ENCODE measurements at regions not wholly inside any gene's neighbourhood (a gene's known extent, or its start where the extent isn't known, plus 50 kb on each side); places are given as distances from the start of the nearest gene placed in this dataset.

GRCh38 chr15:67980773-67981685 lies 73.1 kb upstream of the PIAS1 start:
- Histone ChIP-seq H3K79me2 (ENCODE audit: insufficient read depth, low read length) (no peaks in the 10 kb centered on the region), H2AFZ (ENCODE audit: low read length) (no peak overlapping the region), H3K4me1 (ENCODE audit: insufficient read depth, low read length, poor library complexity, severe bottlenecking) (no peaks in the 10 kb centered on the region), H3K4me3 (ENCODE audit: low read length, poor library complexity, severe bottlenecking) (no peak overlapping the region), H3K4me2 (ENCODE audit: low read depth, low read length, poor library complexity, severe bottlenecking) (no peak overlapping the region), H3K27me3 (ENCODE audit: insufficient read depth, low read length, poor library complexity, severe bottlenecking) (no peaks in the 10 kb centered on the region), H3K9ac (ENCODE audit: low read depth, low read length, poor library complexity, severe bottlenecking) (no peak overlapping the region), H3K36me3 (ENCODE audit: insufficient read depth, low read length) (no peaks in the 10 kb centered on the region), H4K20me1 (ENCODE audit: insufficient read depth, low read length, poor library complexity, severe bottlenecking) (no peaks in the 10 kb centered on the region), H3K9me2 (replicated peaks; ENCODE audit: low read depth, low read length) (no peaks in the 10 kb centered on the region), H3F3A (ENCODE audit: low read depth) (no peaks in the 10 kb centered on the region), H3K9me3 (ENCODE audit: insufficient read depth, low read depth, low read length) (no peaks in the 10 kb centered on the region)
- TF ChIP-seq EZH2phosphoT487 (IDR thresholded peaks at IDR 0.05; ENCODE audit: borderline replicate concordance), result no peak
- no peak for TF ChIP-seq CTCF (conservative IDR thresholded peaks at IDR 0.05; ENCODE audit: low read length)

GRCh38 chr15:67981848-67982247 lies 72.3 kb upstream of the PIAS1 start:
- H3K79me2 ChIP-seq (ENCODE audit: insufficient read depth, low read length), result no peaks in the 10 kb centered on the region
- TF ChIP-seq CTCF (conservative IDR thresholded peaks at IDR 0.05; ENCODE audit: low read length) (no peak), EZH2phosphoT487 (IDR thresholded peaks at IDR 0.05; ENCODE audit: borderline replicate concordance) (no peak)
- no peaks in the 10 kb centered on the region for H3K36me3 ChIP-seq (ENCODE audit: insufficient read depth, low read length)
- H3K9ac ChIP-seq (ENCODE audit: low read depth, low read length, poor library complexity, severe bottlenecking), result no peak overlapping the region
- H3K27me3 ChIP-seq (ENCODE audit: insufficient read depth, low read length, poor library complexity, severe bottlenecking), result no peaks in the 10 kb centered on the region
- H4K20me1 ChIP-seq (ENCODE audit: insufficient read depth, low read length, poor library complexity, severe bottlenecking), result no peaks in the 10 kb centered on the region
- no peaks in the 10 kb centered on the region for H3K9me3 ChIP-seq (ENCODE audit: insufficient read depth, low read depth, low read length)
- H2AFZ ChIP-seq (ENCODE audit: low read length), result no peak overlapping the region
- no peaks in the 10 kb centered on the region for H3K9me2 ChIP-seq (replicated peaks; ENCODE audit: low read depth, low read length)
- H3K4me3 ChIP-seq (ENCODE audit: low read length, poor library complexity, severe bottlenecking), result no peak overlapping the region
- H3K4me1 ChIP-seq (ENCODE audit: insufficient read depth, low read length, poor library complexity, severe bottlenecking), result no peaks in the 10 kb centered on the region
- H3K4me2 ChIP-seq (ENCODE audit: low read depth, low read length, poor library complexity, severe bottlenecking), result no peak overlapping the region
- H3F3A ChIP-seq (ENCODE audit: low read depth), result no peaks in the 10 kb centered on the region

- Histone ChIP-seq H3K9me3 (ENCODE audit: insufficient read depth, low read depth, low read length) (no peaks in the 10 kb centered on the region), H3K36me3 (ENCODE audit: insufficient read depth, low read length) (no peaks in the 10 kb centered on the region), H3K9me2 (replicated peaks; ENCODE audit: low read depth, low read length) (no peaks in the 10 kb centered on the region), H3F3A (ENCODE audit: low read depth) (no peaks in the 10 kb centered on the region), H3K9ac (ENCODE audit: low read depth, low read length, poor library complexity, severe bottlenecking) (no peak overlapping the region), H2AFZ (ENCODE audit: low read length) (no peak overlapping the region), H3K4me3 (ENCODE audit: low read length, poor library complexity, severe bottlenecking) (no peak overlapping the region), H3K4me2 (ENCODE audit: low read depth, low read length, poor library complexity, severe bottlenecking) (no peak overlapping the region), H3K4me1 (ENCODE audit: insufficient read depth, low read length, poor library complexity, severe bottlenecking) (peaks cover 3% of the 10 kb centered on the region), H4K20me1 (ENCODE audit: insufficient read depth, low read length, poor library complexity, severe bottlenecking) (no peaks in the 10 kb centered on the region), H3K27me3 (ENCODE audit: insufficient read depth, low read length, poor library complexity, severe bottlenecking) (no peaks in the 10 kb centered on the region), H3K79me2 (ENCODE audit: insufficient read depth, low read length) (no peaks in the 10 kb centered on the region)
- TF ChIP-seq EZH2phosphoT487 (IDR thresholded peaks at IDR 0.05; ENCODE audit: borderline replicate concordance) (no peak), CTCF (conservative IDR thresholded peaks at IDR 0.05; ENCODE audit: low read length) (no peak)
Observed at GRCh38 chr15:67991706-67992105, 62.4 kb upstream of the PIAS1 start.

Data from Loucy (cell line).